Mesothelial cell of epicardium (in vitro differentiated cells): ENCODE measurements at regions not wholly inside any gene's neighbourhood (a gene's known extent, or its start where the extent isn't known, plus 50 kb on each side); places are given as distances from the start of the nearest gene placed in this dataset.

ENCODE experiments used
- DNase-seq, 2 experiments: peaks; one replicate each; pipeline ENCODE4 v3.0.0; 2021; ENCODE audit warnings: low spot score in 2 of 2; ENCODE audit not compliant: unreplicated experiment in 2 of 2
- H3K27ac Mint-ChIP-seq: 2 replicates; pipeline ENCODE4 v1.8.0; 2021; ENCODE audit warnings: mixed read lengths
- H3K27me3 Mint-ChIP-seq: 2 replicates; pipeline ENCODE4 v1.8.0; 2021; ENCODE audit warnings: low read depth, mixed read lengths
- H3K36me3 Mint-ChIP-seq: 2 replicates; pipeline ENCODE4 v1.8.0; 2021; ENCODE audit warnings: mixed read lengths
- H3K4me1 Mint-ChIP-seq: 2 replicates; pipeline ENCODE4 v1.8.0; 2021; ENCODE audit warnings: mixed read lengths
- H3K4me3 Mint-ChIP-seq: 2 replicates; pipeline ENCODE4 v1.8.0; 2021; ENCODE audit warnings: mild to moderate bottlenecking, moderate library complexity, mixed read lengths
- H3K9me3 Mint-ChIP-seq: 2 replicates; pipeline ENCODE4 v1.8.0; 2021; ENCODE audit warnings: mixed read lengths
- CTCF ChIP-seq: fragments of 200-600 bp; sonication (generic); IDR thresholded peaks from one replicate; pipeline ENCODE4 v1.5.0; 2021; ENCODE audit warnings: antibody characterized with exemption; ENCODE audit not compliant: unreplicated experiment

GRCh38 chr3:101084404-101084803 lies 91.2 kb upstream of the ABI3BP start:
- Mint-ChIP-seq H3K4me1 (no peaks in the 10 kb centered on the region), H3K27me3 (peaks cover 1% of the 10 kb centered on the region), H3K9me3 (no peaks in the 10 kb centered on the region), H3K36me3 (no peaks in the 10 kb centered on the region), H3K4me3 (no peak overlapping the region), H3K27ac (no peak overlapping the region)
- DNase-seq, result no peak
- no peak for TF ChIP-seq CTCF

DNA sequence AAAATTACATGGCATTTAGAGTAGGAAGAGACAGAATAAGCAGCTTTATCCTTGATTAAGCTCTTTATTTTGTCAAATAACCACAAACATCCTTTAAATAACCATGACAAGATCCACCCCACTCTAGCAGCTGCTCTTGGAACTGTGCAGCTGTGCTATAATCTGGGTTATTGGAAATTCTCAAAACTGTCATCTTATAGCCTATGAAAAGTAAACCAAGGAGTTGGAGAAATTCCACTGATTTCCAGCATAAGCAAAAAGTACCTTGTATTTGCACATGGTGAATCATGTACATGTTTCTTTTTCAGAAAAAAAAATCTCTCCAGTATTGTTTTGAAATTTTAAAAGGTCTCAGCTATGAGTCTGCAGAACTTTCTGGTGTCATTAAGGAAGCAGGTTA lies 88.8 kb upstream of the ABI3BP start:
- DNase-seq, result no peak
- Mint-ChIP-seq H3K27me3 (peaks cover 1% of the 10 kb centered on the region), H3K4me3 (no peak overlapping the region), H3K36me3 (no peaks in the 10 kb centered on the region), H3K27ac (no peak overlapping the region), H3K9me3 (no peaks in the 10 kb centered on the region), H3K4me1 (no peaks in the 10 kb centered on the region)
- no peak for TF ChIP-seq CTCF

GRCh38 chr3:101081446-101081845 lies 88.2 kb upstream of the ABI3BP start:
- Mint-ChIP-seq H3K36me3 (no peaks in the 10 kb centered on the region), H3K4me1 (no peaks in the 10 kb centered on the region), H3K4me3 (no peak overlapping the region), H3K9me3 (no peaks in the 10 kb centered on the region), H3K27ac (no peak overlapping the region), H3K27me3 (peaks cover 1% of the 10 kb centered on the region)
- TF ChIP-seq CTCF, result no peak
- no peak for DNase-seq

- Mint-ChIP-seq H3K4me3 (no peak overlapping the region), H3K36me3 (no peaks in the 10 kb centered on the region), H3K9me3 (peaks cover 4% of the 10 kb centered on the region), H3K27me3 (peaks cover 1% of the 10 kb centered on the region), H3K4me1 (no peaks in the 10 kb centered on the region), H3K27ac (no peak overlapping the region)
- TF ChIP-seq CTCF, result no peak
- DNase-seq, result no peak
Observed at GRCh38 chr3:101077361-101078011, 84.3 kb upstream of the ABI3BP start.

GRCh38 chr3:101074518-101074917 lies 81.3 kb upstream of the ABI3BP start:
- no peak for DNase-seq
- no peaks in the 10 kb centered on the region for H3K27me3 Mint-ChIP-seq
- peaks cover 4% of the 10 kb centered on the region for H3K9me3 Mint-ChIP-seq
- H3K4me3 Mint-ChIP-seq, result no peak overlapping the region
- TF ChIP-seq CTCF, result no peak
- H3K4me1 Mint-ChIP-seq, result peaks cover 2% of the 10 kb centered on the region
- H3K27ac Mint-ChIP-seq, result no peak overlapping the region
- H3K36me3 Mint-ChIP-seq, result no peaks in the 10 kb centered on the region

DNA sequence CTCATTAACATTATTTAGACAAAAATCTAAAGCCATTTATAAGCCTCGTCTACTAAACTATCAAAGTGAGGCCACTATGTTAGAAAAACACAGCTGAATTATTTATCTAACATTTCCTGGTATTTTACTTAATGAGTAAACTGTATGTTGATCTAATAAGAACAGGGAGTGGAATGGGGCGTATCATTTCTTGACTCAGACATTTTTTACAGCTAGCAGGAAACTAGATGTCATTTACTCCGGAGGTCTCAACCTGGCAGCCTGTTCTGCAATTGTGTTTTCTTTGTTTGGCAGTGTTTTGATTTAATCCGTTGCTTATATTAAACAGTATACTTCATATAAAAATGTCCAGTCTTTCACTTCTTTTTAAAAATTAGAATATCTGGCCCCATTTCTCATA lies 79.1 kb upstream of the ABI3BP start:
- Mint-ChIP-seq H3K27ac (no peak overlapping the region), H3K36me3 (no peaks in the 10 kb centered on the region), H3K27me3 (no peaks in the 10 kb centered on the region), H3K9me3 (peaks cover 4% of the 10 kb centered on the region), H3K4me1 (peaks cover 2% of the 10 kb centered on the region), H3K4me3 (no peak overlapping the region)
- no peak for DNase-seq
- TF ChIP-seq CTCF, result no peak
